Coronary artery (tissue), 2 donors: ENCODE measurements at regions not wholly inside any gene's neighbourhood (a gene's known extent, or its start where the extent isn't known, plus 50 kb on each side); places are given as distances from the start of the nearest gene placed in this dataset.

Experiments used
- DNase-seq: peaks from one replicate; pipeline ENCODE4 v3.0.0-alpha.2; 2017; ENCODE audit warnings: low spot score
- H3K27ac ChIP-seq, 2 donors: fragments of 200-600 bp; sonication (generic); one replicate each; pipeline ENCODE4 v1.5.1; 2016 to 2019
- H3K4me3 ChIP-seq: fragments of 200-600 bp; sonication (generic); 2 replicates; pipeline ENCODE4 v1.5.1; 2016; ENCODE audit warnings: mild to moderate bottlenecking, moderate library complexity
- CTCF ChIP-seq: fragments of 200-600 bp; sonication (generic); IDR thresholded peaks from one replicate; pipeline ENCODE4 v1.5.1; 2019; ENCODE audit warnings: antibody characterized with exemption

- DNase-seq: no peak
- no peak for TF ChIP-seq CTCF
- H3K4me3 ChIP-seq: no peak overlapping the region
- no peak overlapping the region for H3K27ac ChIP-seq
Observed at GRCh38 chr2:147177071-147177857, 667.6 kb upstream of the ACVR2A start.

- H3K4me3 ChIP-seq: no peak overlapping the region
- no peak for TF ChIP-seq CTCF
- H3K27ac ChIP-seq: no peak overlapping the region
- no peak for DNase-seq
Observed at GRCh38 chr2:147174824-147175254, 670.0 kb upstream of the ACVR2A start.

DNA sequence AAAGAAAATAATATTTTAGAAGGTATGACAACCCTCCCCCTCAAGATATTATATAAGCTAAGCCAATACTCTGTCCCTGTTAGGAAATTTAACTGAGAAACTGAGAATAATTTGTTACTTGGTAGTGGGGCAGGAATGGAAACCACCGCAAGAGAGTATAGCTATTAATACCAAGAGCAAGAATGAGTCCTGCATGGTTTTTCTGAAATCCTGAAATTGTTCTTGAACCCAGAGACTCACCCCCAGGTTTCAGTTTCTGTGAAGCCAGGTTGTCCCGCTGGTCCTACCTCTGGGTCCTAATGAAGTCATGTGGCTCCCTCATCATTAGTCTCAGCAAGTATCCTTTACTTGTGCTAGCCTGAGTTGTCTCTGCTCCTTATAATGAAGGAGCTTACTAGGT lies 671.0 kb upstream of the ACVR2A start:
- DNase-seq: no peak
- no peak overlapping the region for H3K27ac ChIP-seq
- H3K4me3 ChIP-seq: no peak overlapping the region
- no peak for TF ChIP-seq CTCF

- no peak for TF ChIP-seq CTCF
- Histone ChIP-seq H3K4me3 (no peak overlapping the region), H3K27ac (no peak overlapping the region)
- DNase-seq: no peak
Observed at GRCh38 chr2:147173189-147173581, 671.6 kb upstream of the ACVR2A start.

DNA sequence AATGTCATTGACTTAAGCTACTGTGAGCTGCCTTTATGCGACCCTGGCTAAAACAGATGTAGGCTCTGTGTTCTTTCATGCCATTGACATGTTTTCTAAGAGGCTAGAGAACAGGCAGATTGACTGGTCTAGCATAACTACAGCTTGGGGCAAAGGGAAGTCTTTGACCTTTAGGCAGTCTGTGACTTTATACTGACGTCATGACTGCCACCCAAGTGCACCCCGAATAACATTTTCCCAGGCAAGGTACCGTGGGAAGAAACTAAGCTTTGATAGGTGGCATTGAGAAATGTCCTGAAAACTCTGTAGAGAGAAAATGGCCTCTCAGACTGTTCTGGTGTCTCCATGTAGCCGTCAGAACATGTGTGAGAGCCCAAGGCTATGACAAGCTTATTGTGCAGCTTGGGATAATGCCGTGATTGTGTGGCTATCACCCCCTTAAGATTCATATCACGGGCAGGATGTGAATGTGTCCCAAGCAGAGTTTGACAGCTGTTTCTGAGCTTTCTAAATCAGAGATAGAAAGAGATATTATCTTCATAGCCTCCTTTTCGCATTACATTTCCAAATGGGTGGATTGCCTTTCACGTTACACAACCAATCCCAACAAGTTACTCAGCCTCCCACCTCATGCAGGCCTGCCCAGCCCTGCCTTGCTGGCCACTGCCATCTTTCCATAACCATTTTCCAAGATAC lies 672.2 kb upstream of the ACVR2A start:
- no peak overlapping the region for H3K4me3 ChIP-seq
- no peak for DNase-seq
- no peak for TF ChIP-seq CTCF
- no peak overlapping the region for H3K27ac ChIP-seq

DNA sequence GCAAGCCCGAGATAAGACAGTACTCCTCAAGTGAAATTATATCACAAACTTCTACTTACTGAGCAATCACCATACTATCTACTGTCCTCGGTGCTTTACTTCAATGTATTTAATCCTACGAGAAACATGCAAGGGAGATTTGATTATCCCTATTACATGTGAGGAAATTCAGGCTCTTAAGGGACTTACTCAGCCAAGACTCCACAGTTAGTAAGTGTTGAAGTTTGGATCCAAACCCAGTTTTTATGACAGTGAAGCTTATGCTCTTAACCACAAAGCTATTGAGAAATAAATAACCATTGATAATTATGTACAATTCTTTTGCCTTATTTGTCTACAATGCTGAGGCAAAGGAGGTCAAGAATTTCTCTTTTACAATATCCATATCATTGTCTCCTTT lies 672.9 kb upstream of the ACVR2A start:
- TF ChIP-seq CTCF: no peak
- no peak overlapping the region for H3K4me3 ChIP-seq

GRCh38 chr2:147170932-147171331 lies 673.9 kb upstream of the ACVR2A start:
- DNase-seq: no peak
- Histone ChIP-seq H3K4me3 (no peak overlapping the region), H3K27ac (no peak overlapping the region)
- no peak for TF ChIP-seq CTCF

More for the DNA sequence above, 672.9 kb upstream of the ACVR2A start:
- no peak overlapping the region for H3K27ac ChIP-seq
- no peak for DNase-seq
